Anterior cingulate cortex (tissue), 58 donors: ENCODE measurements at regions not wholly inside any gene's neighbourhood (a gene's known extent, or its start where the extent isn't known, plus 50 kb on each side); places are given as distances from the start of the nearest gene placed in this dataset.

Source experiments
- DNase-seq, 58 donors: peaks; one replicate each; lab custom pipeline; 2025; lab: John Stamatoyannopoulos, UW

- DNase-seq = no peak
Observed at GRCh38 chr7:13166801-13167200, 479.4 kb downstream of the ARL4A start.

- peak in 1 of 58 donors; percentile 26 for DNase-seq
Observed at GRCh38 chr7:13169356-13169755, 481.9 kb downstream of the ARL4A start.

- no peak for DNase-seq
Observed at GRCh38 chr7:13174991-13175390, 487.6 kb downstream of the ARL4A start.

- DNase-seq = no peak
Observed at GRCh38 chr7:13179011-13179582, 491.7 kb downstream of the ARL4A start.

GRCh38 chr7:13179775-13180523 lies 492.5 kb downstream of the ARL4A start:
- DNase-seq = no peak

- peak in 18 of 58 donors; percentile 1 to 46 (median 6) for DNase-seq
Observed at GRCh38 chr7:13181216-13181615, 493.8 kb downstream of the ARL4A start.

- DNase-seq = no peak
Observed at GRCh38 chr7:13185139-13185538, 497.7 kb downstream of the ARL4A start.

GRCh38 chr7:13188236-13188805 lies 500.9 kb downstream of the ARL4A start:
- DNase-seq = peak in 1 of 58 donors; percentile 1

GRCh38 chr7:13188922-13189321 lies 501.5 kb downstream of the ARL4A start:
- no peak for DNase-seq

GRCh38 chr7:13189668-13190067 lies 502.2 kb downstream of the ARL4A start:
- no peak for DNase-seq

GRCh38 chr7:13197501-13197900 lies 510.1 kb downstream of the ARL4A start:
- no peak for DNase-seq

- no peak for DNase-seq
Observed at GRCh38 chr7:13198036-13198435, 510.6 kb downstream of the ARL4A start.

GRCh38 chr7:13198727-13199126 lies 511.3 kb downstream of the ARL4A start:
- no peak for DNase-seq

- DNase-seq = no peak
Observed at GRCh38 chr7:13201628-13202027, 514.2 kb downstream of the ARL4A start.

- DNase-seq = no peak
Observed at GRCh38 chr7:13217768-13218167, 530.3 kb downstream of the ARL4A start.

GRCh38 chr7:13225068-13225467 lies 537.6 kb downstream of the ARL4A start:
- DNase-seq = no peak

GRCh38 chr7:13226385-13226784 lies 539.0 kb downstream of the ARL4A start:
- no peak for DNase-seq

- no peak for DNase-seq
Observed at GRCh38 chr7:13231216-13231615, 543.8 kb downstream of the ARL4A start.

- DNase-seq = no peak
Observed at GRCh38 chr7:13235436-13235835, 548.0 kb downstream of the ARL4A start.

GRCh38 chr7:13236026-13236425 lies 548.6 kb downstream of the ARL4A start:
- DNase-seq = no peak

- DNase-seq = no peak
Observed at GRCh38 chr7:13240349-13240748, 552.9 kb downstream of the ARL4A start.

- DNase-seq = no peak
Observed at GRCh38 chr7:13241416-13241815, 554.0 kb downstream of the ARL4A start.
